CD14-positive monocyte (primary cell): ENCODE measurements at regions not wholly inside any gene's neighbourhood (a gene's known extent, or its start where the extent isn't known, plus 50 kb on each side); places are given as distances from the start of the nearest gene placed in this dataset.
A peak's percentile ranks its signal among the peaks of the same experiment; 100 is the strongest.
"Not testable (repeated sequence)": the region's sequence is repeated elsewhere in the genome, so short reads cannot be mapped to it uniquely, and the experiment has no call there.

Source experiments
- DNase-seq, 3 donors: peaks; one replicate each; pipeline ENCODE4 v3.0.0-alpha.2; 2011 to 2022
- H2AFZ ChIP-seq: 2 replicates; pipeline ENCODE4 v1.6.0; 2012; ENCODE audit warnings: mild to moderate bottlenecking, low read depth, low read length, inconsistent platforms; ENCODE audit not compliant: insufficient read depth, poor library complexity, severe bottlenecking
- H3K27ac ChIP-seq, 2 donors: 1 replicate in 1 of 2; 2 replicates in 1 of 2; pipeline ENCODE4 v1.5.1; 2012 to 2013; ENCODE audit warnings: low read length in 2 of 2, control low read depth in 1 of 2, inconsistent platforms in 1 of 2, low read depth in 1 of 2, mild to moderate bottlenecking in 1 of 2
- H3K27me3 ChIP-seq, 2 donors: one replicate each; pipeline versions ENCODE4 v1.6.0 to v1.6.1; 2011 to 2013; ENCODE audit warnings: low read length in 2 of 2; ENCODE audit not compliant: control insufficient read depth in 2 of 2, insufficient read depth in 2 of 2
- H3K36me3 ChIP-seq, 2 donors: replicated peaks in 1 of 2; 1 replicate in 1 of 2; 2 replicates in 1 of 2; pipeline versions ENCODE4 v1.5.1 to v1.6.1; 2012 to 2013; ENCODE audit warnings: low read length in 2 of 2, control low read depth in 1 of 2, inconsistent platforms in 1 of 2, mild to moderate bottlenecking in 1 of 2; ENCODE audit not compliant: insufficient read depth in 2 of 2, control insufficient read depth in 1 of 2
- H3K4me1 ChIP-seq, 2 donors: 1 replicate in 1 of 2; 2 replicates in 1 of 2; pipeline versions ENCODE4 v1.5.1 to v1.6.1; 2012 to 2013; ENCODE audit warnings: low read length in 2 of 2, control low read depth in 1 of 2, inconsistent platforms in 1 of 2, mild to moderate bottlenecking in 1 of 2, moderate library complexity in 1 of 2; ENCODE audit not compliant: insufficient read depth in 2 of 2, control insufficient read depth in 1 of 2
- H3K4me2 ChIP-seq: replicated peaks from 2 replicates; pipeline ENCODE3; 2012; ENCODE audit warnings: low read length, moderate library complexity, mild to moderate bottlenecking; ENCODE audit not compliant: poor library complexity, severe bottlenecking; ENCODE audit errors: extremely low read depth
- H3K4me3 ChIP-seq, 3 experiments: fragments of 200-600 bp in 1 of 3; sonication (generic) in 1 of 3; replicated peaks in 1 of 3; 1 replicate in 2 of 3; 2 replicates in 1 of 3; pipeline ENCODE4 v1.5.1; 2011 to 2013; ENCODE audit warnings: low read length in 3 of 3, mild to moderate bottlenecking in 3 of 3, control low read depth in 2 of 3, low read depth in 2 of 3, inconsistent platforms in 1 of 3, moderate library complexity in 1 of 3
- H3K79me2 ChIP-seq: 2 replicates; pipeline ENCODE4 v1.6.0; 2012; ENCODE audit warnings: mild to moderate bottlenecking, control low read depth, inconsistent platforms, low read length, moderate library complexity; ENCODE audit not compliant: insufficient read depth
- H3K9ac ChIP-seq: 2 replicates; pipeline ENCODE4 v1.6.0; 2017; ENCODE audit warnings: low read length, mild to moderate bottlenecking; ENCODE audit not compliant: insufficient read depth, poor library complexity, severe bottlenecking
- H3K9me3 ChIP-seq, 2 donors: replicated peaks in 1 of 2; 1 replicate in 1 of 2; 2 replicates in 1 of 2; pipeline versions ENCODE4 v1.5.1 to v1.6.1; 2012 to 2013; ENCODE audit warnings: low read length in 2 of 2, control low read depth in 1 of 2; ENCODE audit not compliant: control insufficient read depth in 1 of 2, insufficient read depth in 1 of 2
- H4K20me1 ChIP-seq: 2 replicates; pipeline ENCODE4 v1.6.0; 2012; ENCODE audit warnings: mild to moderate bottlenecking, low read length, control low read depth, moderate library complexity; ENCODE audit not compliant: insufficient read depth
- H3K27ac Mint-ChIP-seq, 7 donors: one replicate each; pipeline ENCODE4 v1.8.0; 2020; ENCODE audit warnings: mild to moderate bottlenecking in 7 of 7, mixed read lengths in 7 of 7, moderate library complexity in 6 of 7, inconsistent platforms in 2 of 7
- H3K27me3 Mint-ChIP-seq, 3 donors: one replicate each; pipeline ENCODE4 v1.8.0; 2021 to 2022; ENCODE audit warnings: low read depth in 3 of 3, mild to moderate bottlenecking in 3 of 3, mixed read lengths in 3 of 3, moderate library complexity in 3 of 3, inconsistent platforms in 1 of 3
- H3K36me3 Mint-ChIP-seq, 2 donors: one replicate each; pipeline ENCODE4 v1.8.0; 2020; ENCODE audit warnings: mixed read lengths in 2 of 2, inconsistent platforms in 1 of 2, mild to moderate bottlenecking in 1 of 2
- H3K4me1 Mint-ChIP-seq: one replicate; pipeline ENCODE4 v1.8.0; 2020; ENCODE audit warnings: mild to moderate bottlenecking, mixed read lengths
- H3K4me3 Mint-ChIP-seq, 2 donors: one replicate each; pipeline ENCODE4 v1.8.0; 2020; ENCODE audit warnings: mild to moderate bottlenecking in 2 of 2, mixed read lengths in 2 of 2, moderate library complexity in 1 of 2
- H3K9me3 Mint-ChIP-seq, 7 donors: one replicate each; pipeline ENCODE4 v1.8.0; 2020 to 2022; ENCODE audit warnings: mixed read lengths in 7 of 7, mild to moderate bottlenecking in 6 of 7, moderate library complexity in 6 of 7, inconsistent platforms in 2 of 7
- WGBS: methylation state at CpG from one replicate; pipeline ENCODE4 v1.1.5; 2013; ENCODE audit warnings: missing lambda C conversion rate; ENCODE audit not compliant: insufficient coverage; 5-methylcytosine and 5-hydroxymethylcytosine counted together
- intact Hi-C, 2 donors: fragments of 100-400 bp; cut with micrococcal nuclease; formaldehyde crosslinking; loops; one replicate each; pipeline versions ENCODE4 v1.15.0 to v1.15.1; 2023

GRCh38 chr15:77938546-77938945 lies 139.0 kb downstream of the TBC1D2B start:
- H3K4me3 Mint-ChIP-seq, H4K20me1 ChIP-seq, H3K4me1 Mint-ChIP-seq, H3K27ac ChIP-seq, intact Hi-C loops, H3K9me3 ChIP-seq, H3K4me1 ChIP-seq, DNase-seq, H2AFZ ChIP-seq, H3K36me3 Mint-ChIP-seq, H3K4me2 ChIP-seq, H3K36me3 ChIP-seq, H3K27me3 Mint-ChIP-seq, H3K9ac ChIP-seq, H3K9me3 Mint-ChIP-seq, H3K4me3 ChIP-seq, H3K27me3 ChIP-seq, H3K79me2 ChIP-seq, H3K27ac Mint-ChIP-seq: not testable (repeated sequence)
- 95% methylated on average over 4 of the region's 12 CpGs for whole genome bisulfite sequencing

- H3K27me3 Mint-ChIP-seq, H3K9me3 ChIP-seq, H4K20me1 ChIP-seq, H3K27me3 ChIP-seq, H3K9ac ChIP-seq, H3K36me3 Mint-ChIP-seq, DNase-seq, H3K4me3 Mint-ChIP-seq, H3K4me1 Mint-ChIP-seq, H2AFZ ChIP-seq, H3K27ac ChIP-seq, H3K27ac Mint-ChIP-seq, H3K9me3 Mint-ChIP-seq, H3K4me3 ChIP-seq, H3K4me1 ChIP-seq, H3K79me2 ChIP-seq, H3K36me3 ChIP-seq, intact Hi-C loops, H3K4me2 ChIP-seq: not testable (repeated sequence)
These were observed 140.9 kb downstream of the TBC1D2B start for GRCh38 chr15:77936567-77936966.

GRCh38 chr15:77934516-77934915 lies 143.0 kb downstream of the TBC1D2B start:
- H4K20me1 ChIP-seq, H3K4me1 Mint-ChIP-seq, H3K4me2 ChIP-seq, intact Hi-C loops, H3K9me3 ChIP-seq, H3K4me3 ChIP-seq, H3K27ac ChIP-seq, H3K79me2 ChIP-seq, H3K4me1 ChIP-seq, H3K9me3 Mint-ChIP-seq, H3K27me3 Mint-ChIP-seq, H3K9ac ChIP-seq, H2AFZ ChIP-seq, H3K27me3 ChIP-seq, H3K36me3 ChIP-seq, H3K4me3 Mint-ChIP-seq, H3K27ac Mint-ChIP-seq, H3K36me3 Mint-ChIP-seq, DNase-seq: not testable (repeated sequence)
- WGBS = 100% methylated on average over 1 of the region's 6 CpGs

- H3K27me3 ChIP-seq, H4K20me1 ChIP-seq, H3K9me3 ChIP-seq, H3K4me1 Mint-ChIP-seq, H3K36me3 ChIP-seq, H3K4me3 Mint-ChIP-seq, H3K36me3 Mint-ChIP-seq, H3K4me2 ChIP-seq, H3K27ac Mint-ChIP-seq, H3K79me2 ChIP-seq, intact Hi-C loops, H3K4me3 ChIP-seq, H3K27me3 Mint-ChIP-seq, H3K9ac ChIP-seq, H3K4me1 ChIP-seq, H2AFZ ChIP-seq, H3K9me3 Mint-ChIP-seq, DNase-seq, H3K27ac ChIP-seq: not testable (repeated sequence)
- no CpG with 5 or more reads among the region's 4 CpGs for WGBS
These were observed 146.6 kb downstream of the TBC1D2B start for GRCh38 chr15:77930907-77931306.

GRCh38 chr15:77930490-77930889 lies 147.0 kb downstream of the TBC1D2B start:
- H3K36me3 Mint-ChIP-seq, H3K4me3 ChIP-seq, H4K20me1 ChIP-seq, H3K9ac ChIP-seq, H3K27ac ChIP-seq, intact Hi-C loops, H3K36me3 ChIP-seq, H3K4me3 Mint-ChIP-seq, H3K27me3 ChIP-seq, H3K4me2 ChIP-seq, H3K9me3 Mint-ChIP-seq, H3K27ac Mint-ChIP-seq, H3K4me1 Mint-ChIP-seq, H3K27me3 Mint-ChIP-seq, H3K4me1 ChIP-seq, H2AFZ ChIP-seq, H3K79me2 ChIP-seq, H3K9me3 ChIP-seq: not testable (repeated sequence)
- peak in 1 of 3 donors; percentile 27 for DNase-seq
- WGBS = no CpG with 5 or more reads among the region's 3 CpGs
